GM12878 (cell line): ENCODE measurements at regions not wholly inside any gene's neighbourhood (a gene's known extent, or its start where the extent isn't known, plus 50 kb on each side); places are given as distances from the start of the nearest gene placed in this dataset.

Experiments
- ATAC-seq: fragments of 200-7000 bp; cut with Tn5 transposase; 3 replicates; pipeline ENCODE4 v1.9.1; 2020; ENCODE audit warnings: mild to moderate bottlenecking, moderate library complexity
- BruUV-seq: library from RNA; stranded (reverse); fragments of 400-500 nt; replicated peaks from 2 replicates; lab custom pipeline; 2021; lab: Mats Ljungman, UMichigan
- CTCF ChIA-PET: fragments of 300-600 bp; sonication (Branson Sonifier 250); formaldehyde crosslinking; extraction: SDS; loops from one replicate; lab custom pipeline; 2021; ENCODE audit warnings: inconsistent platforms; lab: Yijun Ruan, JAX
- POLR2A ChIA-PET: fragments of 350-600 bp; formaldehyde crosslinking; extraction: SDS; loops from one replicate; lab custom pipeline; 2021; ENCODE audit warnings: inconsistent platforms; lab: Charles Lee
- RAD21 ChIA-PET: fragments of 300-600 bp; sonication (Branson Sonifier 250); formaldehyde crosslinking; loops from one replicate; lab custom pipeline; 2023; ENCODE audit warnings: antibody characterized with exemption; ENCODE audit not compliant: unreplicated experiment; lab: Charles Lee
- SMC1A ChIA-PET: fragments of 300-600 bp; sonication (Branson Sonifier 250); formaldehyde crosslinking; loops from one replicate; lab custom pipeline; 2023; ENCODE audit not compliant: unreplicated experiment, uncharacterized antibody; lab: Charles Lee
- DNase-seq: peaks from one replicate; pipeline ENCODE4 v3.0.0-alpha.2; 2011; ENCODE audit warnings: low read depth, low spot score
- FAIRE-seq: peaks from 3 replicates; lab custom pipeline; 2011; peaks lifted over from hg19 to GRCh38; lab: Jason Lieb, UNC
- H2AFZ ChIP-seq: 2 replicates; pipeline ENCODE4 v1.6.0; 2011; ENCODE audit warnings: low read depth, low read length, control low read depth; ENCODE audit not compliant: control insufficient read depth
- H3K27ac ChIP-seq: 2 replicates; pipeline ENCODE4 v1.5.1; 2011; ENCODE audit warnings: control low read depth; ENCODE audit not compliant: control insufficient read depth, insufficient read depth
- H3K27me3 ChIP-seq, 2 experiments: replicated peaks in 1 of 2; 2 replicates each; pipeline versions ENCODE4 v1.6.0 to v1.6.1; 2011; ENCODE audit warnings: low read length in 1 of 2; ENCODE audit not compliant: control insufficient read depth in 2 of 2, insufficient read depth in 2 of 2
- H3K36me3 ChIP-seq, 2 experiments: 2 replicates each; pipeline ENCODE4 v1.5.1; 2011; ENCODE audit warnings: low read length in 1 of 2; ENCODE audit not compliant: control insufficient read depth in 2 of 2, insufficient read depth in 2 of 2
- H3K4me1 ChIP-seq: 2 replicates; pipeline ENCODE4 v1.6.1; 2011; ENCODE audit warnings: mild to moderate bottlenecking, low read length, moderate library complexity, mixed read lengths; ENCODE audit not compliant: control insufficient read depth, insufficient read depth
- H3K4me2 ChIP-seq: 2 replicates; pipeline ENCODE4 v1.6.0; 2011; ENCODE audit warnings: control low read depth; ENCODE audit not compliant: control insufficient read depth, insufficient read depth
- H3K4me3 ChIP-seq: fragments of 200-600 bp; sonication (generic); 2 replicates; pipeline ENCODE4 v1.5.1; 2016
- H3K79me2 ChIP-seq: 2 replicates; pipeline ENCODE4 v1.6.0; 2011; ENCODE audit warnings: low read length; ENCODE audit not compliant: control insufficient read depth, insufficient read depth
- H3K9ac ChIP-seq: 2 replicates; pipeline ENCODE4 v1.8.0; 2011; ENCODE audit warnings: low read length, control low read depth, mixed read lengths; ENCODE audit not compliant: control insufficient read depth, insufficient read depth
- H3K9me3 ChIP-seq: replicated peaks from 3 replicates; pipeline ENCODE4 v1.5.1; 2011; ENCODE audit warnings: mild to moderate bottlenecking, low read length; ENCODE audit not compliant: control insufficient read depth, insufficient read depth
- H4K20me1 ChIP-seq: 2 replicates; pipeline ENCODE4 v1.6.0; 2011; ENCODE audit not compliant: control insufficient read depth, insufficient read depth
- BRCA1 ChIP-seq: IDR thresholded peaks from 2 replicates; pipeline ENCODE4 v1.6.1; 2011; ENCODE audit warnings: low read depth, low read length, improper control_type of control experiment
- CEBPZ ChIP-seq: fragments of 150-350 bp; IDR thresholded peaks from 2 replicates; pipeline ENCODE4 v1.6.1; 2016; ENCODE audit warnings: low read depth, low read length
- E2F4 ChIP-seq: IDR thresholded peaks from 2 replicates; pipeline ENCODE4 v1.6.1; 2012; ENCODE audit warnings: low read depth, low read length, improper control_type of control experiment
- MEF2B ChIP-seq: fragments of 450-650 bp; IDR thresholded peaks from 2 replicates; pipeline ENCODE4 v1.6.1; 2018; ENCODE audit warnings: mild to moderate bottlenecking, moderate library complexity; ENCODE audit not compliant: partially characterized antibody, poor library complexity, severe bottlenecking
- NFYB ChIP-seq: IDR thresholded peaks from 2 replicates; pipeline ENCODE4 v1.6.1; 2011; ENCODE audit warnings: low read depth, mild to moderate bottlenecking, low read length, improper control_type of control experiment, moderate library complexity; ENCODE audit not compliant: insufficient read depth
- RUNX3 ChIP-seq: IDR thresholded peaks from 2 replicates; pipeline ENCODE4 v1.6.1; 2012; ENCODE audit warnings: low read length, inconsistent platforms
- SUPT20H ChIP-seq: IDR thresholded peaks from 2 replicates; pipeline ENCODE4 v1.6.1; 2011; ENCODE audit warnings: low read depth, mild to moderate bottlenecking, low read length, moderate library complexity, borderline replicate concordance; ENCODE audit not compliant: control insufficient read depth
- TARDBP ChIP-seq: IDR thresholded peaks from 2 replicates; pipeline ENCODE4 v1.6.1; 2016; ENCODE audit warnings: borderline replicate concordance
- TCF12 ChIP-seq: IDR thresholded peaks from 2 replicates; pipeline ENCODE4 v1.6.1; 2011; ENCODE audit warnings: low read depth, mild to moderate bottlenecking, low read length
- USF2 ChIP-seq: IDR thresholded peaks from 2 replicates; pipeline ENCODE4 v1.6.1; 2011; ENCODE audit warnings: low read depth, low read length, improper control_type of control experiment, borderline replicate concordance
- YBX1 ChIP-seq: fragments of 450-650 bp; IDR thresholded peaks from 2 replicates; pipeline ENCODE4 v1.6.1; 2016; ENCODE audit warnings: antibody characterized with exemption
- YY1 ChIP-seq: IDR thresholded peaks from 2 replicates; pipeline ENCODE4 v1.6.1; 2011; ENCODE audit warnings: low read depth, mild to moderate bottlenecking, low read length
- ZZZ3 ChIP-seq: IDR thresholded peaks from 2 replicates; pipeline ENCODE4 v1.6.1; 2011; ENCODE audit warnings: low read depth; ENCODE audit not compliant: control insufficient read depth, insufficient read length
- WGBS: methylation state at CpG from one replicate; pipeline ENCODE4 v1.1.6; 2016; ENCODE audit warnings: low lambda C conversion rate; ENCODE audit not compliant: insufficient replicate concordance, insufficient coverage; ENCODE audit errors: missing lambda C conversion rate; 5-methylcytosine and 5-hydroxymethylcytosine counted together
- in situ Hi-C: fragments of 300-500 bp; cut with MboI; formaldehyde crosslinking; loops from 9 replicates; pipeline ENCODE4 v1.14.3; 2018; ENCODE audit warnings: mixed read lengths
- intact Hi-C: fragments of 100-400 bp; cut with micrococcal nuclease; formaldehyde crosslinking; loops from one replicate; pipeline ENCODE4 v1.14.2; 2022; ENCODE audit not compliant: unreplicated experiment

GRCh38 chr6:113597231-113597583 lies 259.9 kb upstream of the MARCKS start:
- WGBS: 0% methylated on average over 1 of the region's 1 CpG
- in situ Hi-C loops (no loop called here), intact Hi-C loops (no loop called here)
- Histone ChIP-seq H3K27ac (no peak overlapping the region), H3K4me3 (no peak overlapping the region), H3K27me3 (no peaks in the 10 kb centered on the region), H3K79me2 (no peaks in the 10 kb centered on the region), H3K36me3 (no peaks in the 10 kb centered on the region), H3K4me2 (no peak overlapping the region), H3K9me3 (peaks cover 4% of the 10 kb centered on the region; the same call in 1 of the 3 replicates), H4K20me1 (no peaks in the 10 kb centered on the region), H2AFZ (no peak overlapping the region), H3K4me1 (no peaks in the 10 kb centered on the region), H3K9ac (no peak overlapping the region)
- peak; percentile 71 for ATAC-seq
- ChIA-PET RAD21 (interaction anchor here (1.0 to 1.5 kb wide), 4 partner anchors 21 to 36 kb away, joined by 3 to 4 read pairs (median 4); no protein-coding TSS in a partner anchor), SMC1A (interaction anchor here (0.8 to 3.2 kb wide), 8 partner anchors 9 to 31 kb away, joined by 3 to 25 read pairs (median 4); no protein-coding TSS in a partner anchor), POLR2A (interaction anchor here (0.6 kb wide), 1 partner anchor 44 kb away, joined by 7 read pairs; no protein-coding TSS in a partner anchor), CTCF (interaction anchor here (0.7 to 0.8 kb wide), 2 partner anchors 20 to 40 kb away, joined by 3 read pairs; no protein-coding TSS in a partner anchor)
- TF ChIP-seq TARDBP: no peak
- peak; percentile 30 for TF ChIP-seq MEF2B
- TF ChIP-seq RUNX3: peak; percentile 49; the same call in 1 of the 2 replicates
- TF ChIP-seq BRCA1: no peak
- FAIRE-seq: no peak
- no peak for DNase-seq
- BruUV-seq: no TSS peak

GRCh38 chr6:113598786-113599185 lies 258.4 kb upstream of the MARCKS start:
- H3K9ac ChIP-seq: no peak overlapping the region
- no TSS peak for BruUV-seq
- DNase-seq (no peak), ATAC-seq (no peak), FAIRE-seq (no peak)
- intact Hi-C loops (no loop called here), in situ Hi-C loops (no loop called here)
- no peaks in the 10 kb centered on the region for H3K4me1 ChIP-seq
- no peak overlapping the region for H2AFZ ChIP-seq
- no peaks in the 10 kb centered on the region for H3K27me3 ChIP-seq
- H4K20me1 ChIP-seq: no peaks in the 10 kb centered on the region
- H3K79me2 ChIP-seq: no peaks in the 10 kb centered on the region
- H3K9me3 ChIP-seq: peaks cover 4% of the 10 kb centered on the region; the same call in 1 of the 3 replicates
- H3K27ac ChIP-seq: no peak overlapping the region
- no peak overlapping the region for H3K4me2 ChIP-seq
- TF ChIP-seq CEBPZ (no peak), TCF12 (no peak), YY1 (no peak), E2F4 (no peak), USF2 (no peak), ZZZ3 (no peak), YBX1 (no peak), NFYB (no peak), SUPT20H (no peak)
- ChIA-PET SMC1A (interaction anchor here (0.6 to 3.2 kb wide), 5 partner anchors 13 to 150 kb away, joined by 3 to 25 read pairs (median 4); no protein-coding TSS in a partner anchor), POLR2A (no interaction called here), CTCF (no interaction called here), RAD21 (no interaction called here)
- no peaks in the 10 kb centered on the region for H3K36me3 ChIP-seq
- WGBS: 82% methylated on average over 3 of the region's 3 CpGs
- H3K4me3 ChIP-seq: no peak overlapping the region
